ENCODE measurements at regions not wholly inside any gene's neighbourhood (a gene's known extent, or its start where the extent isn't known, plus 50 kb on each side); places are given as distances from the start of the nearest gene placed in this dataset.

- no peak for TF ChIP-seq POLR2AphosphoS5 (IDR thresholded peaks at IDR 0.05; ENCODE audit: low read depth, low read length)
- TF ChIP-seq FOXP2 (optimal IDR thresholded peaks at IDR 0.05; ENCODE audit: borderline replicate concordance, extremely low read depth, extremely low read length, insufficient read depth): no peak
- no peak for TF ChIP-seq SIN3A (IDR thresholded peaks at IDR 0.05; ENCODE audit: borderline replicate concordance, insufficient read depth, low read length)
- no peak for TF ChIP-seq TAF1 (IDR thresholded peaks at IDR 0.05; ENCODE audit: borderline replicate concordance, insufficient read depth, low read length)
- TF ChIP-seq REST (IDR thresholded peaks at IDR 0.05; ENCODE audit: insufficient read depth in 1 of 2, low read depth in 2 of 2, low read length in 2 of 2): no peak
Measured at GRCh38 chr6:53412021-53412715, 63.4 kb upstream of the ELOVL5 start.

GRCh38 chr6:53411451-53411850 is 62.7 kb upstream of the ELOVL5 start:
- TF ChIP-seq TAF1 (IDR thresholded peaks at IDR 0.05; ENCODE audit: borderline replicate concordance, insufficient read depth, low read length): no peak

- TF ChIP-seq SIN3A (IDR thresholded peaks at IDR 0.05; ENCODE audit: borderline replicate concordance, insufficient read depth, low read length): peak; percentile 72; the same call in 1 of the 2 replicates
- peak; percentile 69 for TF ChIP-seq FOXP2 (optimal IDR thresholded peaks at IDR 0.05; ENCODE audit: borderline replicate concordance, extremely low read depth, extremely low read length, insufficient read depth)
- TF ChIP-seq REST (IDR thresholded peaks at IDR 0.05; ENCODE audit: insufficient read depth in 1 of 2, low read depth in 2 of 2, low read length in 2 of 2): no peak
Measured at GRCh38 chr6:53410508-53411258, 61.9 kb upstream of the ELOVL5 start.

GRCh38 chr6:53408826-53409225 is 60.1 kb upstream of the ELOVL5 start:
- TF ChIP-seq REST (IDR thresholded peaks at IDR 0.05; ENCODE audit: insufficient read depth in 1 of 2, low read depth in 2 of 2, low read length in 2 of 2) (no peak), SIN3A (IDR thresholded peaks at IDR 0.05; ENCODE audit: borderline replicate concordance, insufficient read depth, low read length) (no peak), FOXP2 (optimal IDR thresholded peaks at IDR 0.05; ENCODE audit: borderline replicate concordance, extremely low read depth, extremely low read length, insufficient read depth) (no peak), POLR2AphosphoS5 (IDR thresholded peaks at IDR 0.05; ENCODE audit: low read depth, low read length) (no peak), TAF1 (IDR thresholded peaks at IDR 0.05; ENCODE audit: borderline replicate concordance, insufficient read depth, low read length) (no peak)

DNA sequence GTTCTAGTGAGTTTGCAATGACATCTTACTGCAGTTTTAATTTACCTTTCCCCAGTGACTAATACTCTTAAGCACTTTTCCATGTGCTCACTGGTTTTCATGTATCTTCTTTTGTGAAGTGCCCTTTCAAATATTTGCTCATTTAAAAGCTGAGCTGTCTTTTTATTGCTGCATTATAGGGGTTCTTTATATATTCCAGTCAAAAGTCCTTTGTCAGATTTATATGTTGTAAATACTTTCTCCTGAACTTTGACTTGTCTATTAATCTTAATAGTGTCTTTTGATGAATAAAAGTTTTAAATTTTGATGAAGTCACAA is 50.2 kb upstream of the ELOVL5 start:
- TF ChIP-seq POLR2AphosphoS5 (IDR thresholded peaks at IDR 0.05; ENCODE audit: low read depth, low read length) (no peak), TAF1 (IDR thresholded peaks at IDR 0.05; ENCODE audit: borderline replicate concordance, insufficient read depth, low read length) (no peak), FOXP2 (optimal IDR thresholded peaks at IDR 0.05; ENCODE audit: borderline replicate concordance, extremely low read depth, extremely low read length, insufficient read depth) (no peak), SIN3A (IDR thresholded peaks at IDR 0.05; ENCODE audit: borderline replicate concordance, insufficient read depth, low read length) (no peak)

Measured in PFSK-1 (cell line).